Stomach smooth muscle (tissue), 2 donors: ENCODE measurements at regions not wholly inside any gene's neighbourhood (a gene's known extent, or its start where the extent isn't known, plus 50 kb on each side); places are given as distances from the start of the nearest gene placed in this dataset.

Source experiments
- H3K27ac ChIP-seq: one replicate; pipeline ENCODE4 v1.7.0; 2013; ENCODE audit warnings: mild to moderate bottlenecking, low read length, inconsistent platforms
- H3K27me3 ChIP-seq, 2 donors: one replicate each; pipeline ENCODE4 v1.7.0; 2013; ENCODE audit warnings: low read length in 2 of 2; ENCODE audit not compliant: insufficient read depth in 2 of 2, control insufficient read depth in 1 of 2
- H3K36me3 ChIP-seq, 2 donors: one replicate each; pipeline ENCODE4 v1.7.0; 2013; ENCODE audit warnings: low read length in 2 of 2; ENCODE audit not compliant: control insufficient read depth in 2 of 2, insufficient read depth in 2 of 2
- H3K4me1 ChIP-seq: one replicate; pipeline ENCODE4 v1.7.0; 2013; ENCODE audit warnings: low read length; ENCODE audit not compliant: control insufficient read depth, insufficient read depth
- H3K4me3 ChIP-seq, 2 donors: one replicate each; pipeline ENCODE4 v1.7.0; 2013; ENCODE audit warnings: low read length in 2 of 2
- H3K9ac ChIP-seq, 2 donors: one replicate each; pipeline ENCODE4 v1.7.0; 2013; ENCODE audit warnings: low read length in 2 of 2, mild to moderate bottlenecking in 1 of 2
- H3K9me3 ChIP-seq, 2 donors: one replicate each; pipeline ENCODE4 v1.7.0; 2013; ENCODE audit warnings: low read length in 2 of 2; ENCODE audit not compliant: control insufficient read depth in 2 of 2
- donor health status: healthy.
- donor health status: Pancreatic carcinoma.

GRCh38 chr2:38220164-38220563 lies 144.2 kb upstream of the CYP1B1 start:
- Histone ChIP-seq H3K4me1 (peaks cover 26% of the 10 kb centered on the region), H3K9ac (no peak overlapping the region), H3K36me3 (no peaks in the 10 kb centered on the region), H3K27ac (no peak overlapping the region), H3K4me3 (no peak overlapping the region), H3K9me3 (no peaks in the 10 kb centered on the region), H3K27me3 (no peaks in the 10 kb centered on the region)

- H3K27ac ChIP-seq, result peak overlapping the region; percentile 87
- H3K27me3 ChIP-seq, result no peaks in the 10 kb centered on the region
- no peak overlapping the region for H3K9ac ChIP-seq
Measured at GRCh38 chr2:38218995-38219394, 143.0 kb upstream of the CYP1B1 start.

GRCh38 chr2:38218591-38218991 lies 142.6 kb upstream of the CYP1B1 start:
- no peaks in the 10 kb centered on the region for H3K27me3 ChIP-seq
- peak overlapping the region; percentile 29 to 52 for H3K4me3 ChIP-seq
- no peaks in the 10 kb centered on the region for H3K9me3 ChIP-seq
- H3K9ac ChIP-seq, result peak overlapping the region; percentile 45 to 55
- H3K36me3 ChIP-seq, result no peaks in the 10 kb centered on the region
- peaks cover 30% of the 10 kb centered on the region for H3K4me1 ChIP-seq
- H3K27ac ChIP-seq, result peak overlapping the region; percentile 87

More at GRCh38 chr2:38218995-38219394, 143.0 kb upstream of the CYP1B1 start:
- H3K9me3 ChIP-seq, result no peaks in the 10 kb centered on the region
- no peaks in the 10 kb centered on the region for H3K36me3 ChIP-seq
- peaks cover 29% of the 10 kb centered on the region for H3K4me1 ChIP-seq
- H3K4me3 ChIP-seq, result peak overlapping the region; percentile 15 to 22

GRCh38 chr2:38217401-38218188 lies 141.6 kb upstream of the CYP1B1 start:
- H3K4me1 ChIP-seq, result peaks cover 30% of the 10 kb centered on the region
- H3K9me3 ChIP-seq, result no peaks in the 10 kb centered on the region
- peak overlapping the region in 1 of 2 donors; percentile 52 for H3K4me3 ChIP-seq
- H3K27me3 ChIP-seq, result no peaks in the 10 kb centered on the region
- no peaks in the 10 kb centered on the region for H3K36me3 ChIP-seq
- H3K27ac ChIP-seq, result peak overlapping the region; percentile 87
- H3K9ac ChIP-seq, result peak overlapping the region in 1 of 2 donors; percentile 45

- Histone ChIP-seq H3K9ac (no peak overlapping the region), H3K36me3 (no peaks in the 10 kb centered on the region), H3K4me3 (no peak overlapping the region), H3K4me1 (peaks cover 30% of the 10 kb centered on the region), H3K9me3 (no peaks in the 10 kb centered on the region), H3K27ac (no peak overlapping the region), H3K27me3 (no peaks in the 10 kb centered on the region)
Measured at GRCh38 chr2:38216886-38217285, 140.9 kb upstream of the CYP1B1 start.

GRCh38 chr2:38215993-38216392 lies 140.0 kb upstream of the CYP1B1 start:
- Histone ChIP-seq H3K9me3 (no peaks in the 10 kb centered on the region), H3K27ac (no peak overlapping the region), H3K4me3 (no peak overlapping the region), H3K9ac (no peak overlapping the region), H3K36me3 (no peaks in the 10 kb centered on the region), H3K27me3 (no peaks in the 10 kb centered on the region), H3K4me1 (peaks cover 30% of the 10 kb centered on the region)

- Histone ChIP-seq H3K27me3 (no peaks in the 10 kb centered on the region), H3K9me3 (no peaks in the 10 kb centered on the region), H3K27ac (no peak overlapping the region), H3K4me1 (peaks cover 30% of the 10 kb centered on the region), H3K4me3 (no peak overlapping the region), H3K9ac (no peak overlapping the region), H3K36me3 (no peaks in the 10 kb centered on the region)
Measured at GRCh38 chr2:38215522-38215921, 139.6 kb upstream of the CYP1B1 start.

GRCh38 chr2:38214209-38214717 lies 138.3 kb upstream of the CYP1B1 start:
- Histone ChIP-seq H3K4me3 (no peak overlapping the region), H3K9ac (no peak overlapping the region), H3K4me1 (peaks cover 27% of the 10 kb centered on the region), H3K36me3 (no peaks in the 10 kb centered on the region), H3K27ac (no peak overlapping the region), H3K9me3 (no peaks in the 10 kb centered on the region), H3K27me3 (no peaks in the 10 kb centered on the region)

GRCh38 chr2:38213619-38214167 lies 137.7 kb upstream of the CYP1B1 start:
- H3K36me3 ChIP-seq, result no peaks in the 10 kb centered on the region
- H3K27me3 ChIP-seq, result no peaks in the 10 kb centered on the region
- no peak overlapping the region for H3K4me3 ChIP-seq
- no peak overlapping the region for H3K27ac ChIP-seq
- peaks cover 22% of the 10 kb centered on the region for H3K4me1 ChIP-seq
- H3K9ac ChIP-seq, result no peak overlapping the region
- no peaks in the 10 kb centered on the region for H3K9me3 ChIP-seq

- no peaks in the 10 kb centered on the region for H3K27me3 ChIP-seq
- no peaks in the 10 kb centered on the region for H3K9me3 ChIP-seq
- no peak overlapping the region for H3K27ac ChIP-seq
- H3K4me1 ChIP-seq, result peaks cover 13% of the 10 kb centered on the region
- H3K4me3 ChIP-seq, result no peak overlapping the region
- H3K36me3 ChIP-seq, result no peaks in the 10 kb centered on the region
- H3K9ac ChIP-seq, result no peak overlapping the region
Measured at GRCh38 chr2:38212312-38212711, 136.4 kb upstream of the CYP1B1 start.

- Histone ChIP-seq H3K9me3 (no peaks in the 10 kb centered on the region), H3K9ac (no peak overlapping the region), H3K27ac (no peak overlapping the region), H3K4me3 (no peak overlapping the region), H3K27me3 (no peaks in the 10 kb centered on the region), H3K36me3 (no peaks in the 10 kb centered on the region), H3K4me1 (no peaks in the 10 kb centered on the region)
Measured at GRCh38 chr2:38207168-38207567, 131.2 kb upstream of the CYP1B1 start.
